Stimulated activated CD8-positive, alpha-beta memory T cell treated with anti-CD3 and anti-CD28 coated beads, Interleukin-15, amount 100 ng/mL, for 48 hours (primary cell): ENCODE measurements at regions not wholly inside any gene's neighbourhood (a gene's known extent, or its start where the extent isn't known, plus 50 kb on each side); places are given as distances from the start of the nearest gene placed in this dataset.

Experiments used
- DNase-seq, 2 donors: peaks; one replicate each; pipeline ENCODE4 v3.0.0-alpha.2; 2020; ENCODE audit warnings: low read depth in 2 of 2

DNA sequence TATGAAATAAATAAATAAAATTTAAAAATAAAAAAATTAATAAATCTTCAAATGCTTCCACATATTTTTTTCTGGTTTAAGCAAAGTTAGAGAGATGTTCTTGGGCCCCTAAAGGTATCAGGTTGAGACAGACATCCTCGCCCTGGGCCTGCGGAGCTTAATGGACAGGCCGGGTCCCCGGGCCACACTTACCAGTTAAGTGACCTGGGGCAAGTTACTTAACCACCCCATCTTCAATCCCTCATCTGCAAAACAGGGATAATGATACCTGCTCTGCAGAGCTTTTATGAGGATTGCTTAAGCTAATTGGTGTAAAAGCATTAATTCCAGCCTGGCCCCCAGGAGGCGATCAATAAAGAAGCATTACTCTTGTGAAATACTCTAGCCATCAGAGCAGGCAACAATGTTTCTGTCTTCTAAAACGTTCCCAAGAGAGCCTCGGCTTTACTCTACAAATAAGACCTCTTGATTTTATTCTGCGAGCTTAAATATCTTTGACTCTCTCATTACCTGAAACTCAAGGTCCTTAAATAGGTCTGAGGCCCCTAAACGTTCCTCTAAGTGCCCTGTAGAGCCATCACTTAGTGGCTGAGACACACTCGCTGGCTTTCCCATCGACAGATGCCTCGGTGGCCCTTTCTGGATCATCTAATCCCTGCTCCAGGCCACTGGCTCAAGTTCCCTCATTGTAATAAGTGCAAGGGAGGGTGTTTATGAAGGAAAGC is 81.1 kb upstream of the DIO3 start:
- no peak for DNase-seq

DNA sequence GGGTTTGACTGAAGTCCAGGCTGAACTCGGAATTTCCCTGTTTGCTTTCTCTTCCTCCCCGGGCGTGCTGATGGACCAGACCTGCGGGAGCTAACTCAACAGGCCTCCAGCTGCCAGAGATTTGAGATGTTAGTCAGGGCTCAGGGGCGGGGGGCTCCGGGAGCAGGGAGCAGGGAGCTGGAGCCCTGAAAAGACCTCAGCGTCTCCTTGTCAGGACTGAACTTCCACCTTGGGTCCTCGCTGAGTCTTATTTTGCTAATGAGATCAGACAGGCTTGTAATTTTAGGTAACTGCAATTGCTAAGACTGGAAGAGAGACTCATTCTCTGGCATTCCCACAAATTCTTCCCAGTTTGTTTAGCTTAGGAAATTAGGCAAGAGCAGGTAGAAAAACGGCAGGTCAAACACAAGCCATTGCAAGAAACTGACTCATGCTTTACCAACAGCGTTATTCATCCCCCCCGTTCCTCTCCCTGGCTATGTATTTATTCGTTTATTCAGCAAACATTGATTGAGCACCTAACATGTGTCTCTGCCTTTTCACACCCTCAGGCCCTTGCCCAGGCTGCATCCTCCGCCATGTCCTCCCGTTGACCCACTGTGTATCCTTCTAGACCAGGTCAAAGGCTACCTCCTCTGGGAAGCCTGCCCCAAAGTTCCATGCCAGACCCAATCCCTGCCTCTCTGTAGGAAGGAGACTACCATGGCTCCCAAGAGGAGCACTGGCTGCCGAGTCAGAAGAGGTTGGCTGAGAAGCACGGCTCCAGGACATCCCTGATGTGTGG is 80.4 kb upstream of the DIO3 start:
- no peak for DNase-seq

DNA sequence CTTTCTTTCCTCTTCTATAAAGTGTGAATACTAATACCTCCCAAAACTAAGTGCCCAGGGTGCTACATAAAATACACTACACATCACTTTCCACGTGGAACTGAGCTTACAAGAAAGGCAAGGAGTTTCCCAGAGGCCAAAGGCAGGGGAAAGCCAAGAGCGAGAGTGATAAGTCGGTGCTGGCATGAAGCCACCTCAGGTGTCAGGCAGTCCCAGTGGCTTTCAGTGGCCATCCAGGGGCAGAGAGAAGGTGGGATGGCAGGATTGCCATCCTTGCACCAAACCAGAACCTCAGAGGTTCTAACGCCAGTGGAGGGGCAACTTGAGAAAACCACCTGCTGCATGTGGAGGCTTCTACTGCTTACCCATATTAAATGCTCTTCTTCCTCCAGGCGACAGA is 79.7 kb upstream of the DIO3 start:
- no peak for DNase-seq

DNA sequence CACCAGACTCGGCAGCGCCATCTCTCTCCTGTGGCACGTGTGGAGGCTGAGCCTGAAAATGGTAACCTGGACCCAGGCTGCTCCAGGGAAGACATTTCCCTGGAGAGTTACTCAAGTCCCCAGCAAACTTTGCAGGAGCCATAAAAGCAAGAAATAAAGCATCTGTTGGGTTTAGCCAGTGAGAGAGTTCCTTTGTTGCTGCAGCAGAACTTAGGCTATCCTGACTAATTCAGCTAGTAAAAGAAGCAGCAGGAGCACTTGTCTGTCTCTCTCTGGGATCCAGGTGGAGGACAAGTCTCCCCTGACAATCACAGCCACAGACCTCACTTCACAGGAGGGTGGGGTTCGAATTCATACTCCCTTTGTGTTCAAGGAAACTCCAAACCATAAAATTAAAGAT is 79.2 kb upstream of the DIO3 start:
- DNase-seq = no peak

DNA sequence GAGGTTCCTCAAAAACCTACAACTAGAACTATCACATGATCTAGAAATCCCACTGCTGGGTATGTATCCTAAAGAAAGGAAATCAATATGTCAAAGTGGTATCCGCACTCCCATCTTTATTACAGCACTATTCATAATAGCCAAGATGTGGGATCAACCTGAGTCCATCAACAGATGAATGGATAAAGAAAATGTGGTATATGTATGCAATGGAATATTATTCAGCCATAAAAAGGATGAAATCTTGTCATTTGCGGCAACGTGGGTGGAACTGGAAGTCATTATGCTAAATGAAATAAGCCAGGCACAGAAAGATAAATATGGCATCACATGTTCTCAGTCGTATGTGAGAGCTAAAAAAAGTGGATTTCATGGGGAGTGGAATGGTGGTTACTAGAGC is 77.5 kb upstream of the DIO3 start:
- DNase-seq = no peak

DNA sequence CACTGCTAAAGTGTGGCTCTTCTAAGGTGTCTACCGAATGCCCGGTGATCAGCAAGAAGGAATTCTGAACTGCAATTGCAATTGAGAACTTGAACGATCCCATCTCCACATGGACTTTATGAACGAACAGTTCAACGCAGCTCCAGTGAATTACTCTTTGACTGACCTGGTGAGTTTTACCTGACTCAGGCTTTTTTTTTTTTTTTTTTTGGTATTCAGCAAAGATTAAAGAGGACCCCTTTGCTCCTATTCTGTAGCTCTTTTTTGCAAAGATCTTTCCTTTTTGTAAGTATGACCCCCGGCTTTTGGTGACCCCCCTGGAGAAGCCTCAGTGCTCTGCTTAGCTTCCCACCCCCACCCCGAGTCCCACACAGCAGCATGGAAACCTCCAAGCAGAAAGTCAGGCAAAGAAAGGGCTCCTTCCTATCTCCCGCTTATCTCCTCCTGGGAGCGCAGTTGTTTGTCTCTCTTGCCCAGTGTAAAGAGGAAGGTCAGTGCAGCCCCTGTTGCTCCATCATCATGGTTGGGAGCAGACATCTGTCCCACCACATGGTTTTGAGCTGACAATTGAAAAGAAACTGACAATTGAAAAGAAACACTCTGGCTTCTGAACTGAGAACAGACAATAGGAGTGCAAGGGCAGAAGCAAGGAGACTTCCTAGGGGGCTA is 72.1 kb upstream of the DIO3 start:
- DNase-seq = no peak

DNA sequence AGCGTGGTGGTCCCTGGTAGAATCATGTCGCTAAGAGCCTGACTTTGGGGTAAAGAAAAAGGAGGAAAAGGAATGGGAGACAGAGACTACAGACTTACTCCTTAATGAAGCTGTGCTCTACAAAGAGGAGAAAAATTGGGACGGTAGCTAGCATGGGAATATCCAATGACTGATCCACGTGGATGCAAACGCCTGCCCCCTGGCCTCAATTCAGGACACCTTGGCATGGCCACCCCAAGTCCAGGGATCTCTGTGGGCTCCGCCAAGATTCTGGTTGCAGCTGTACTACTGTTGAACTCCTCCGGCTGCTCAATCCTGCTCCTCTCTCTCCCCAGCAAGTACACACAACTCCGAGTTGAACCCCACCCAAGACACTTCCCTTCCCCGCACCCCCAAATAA is 70.5 kb upstream of the DIO3 start:
- no peak for DNase-seq

DNA sequence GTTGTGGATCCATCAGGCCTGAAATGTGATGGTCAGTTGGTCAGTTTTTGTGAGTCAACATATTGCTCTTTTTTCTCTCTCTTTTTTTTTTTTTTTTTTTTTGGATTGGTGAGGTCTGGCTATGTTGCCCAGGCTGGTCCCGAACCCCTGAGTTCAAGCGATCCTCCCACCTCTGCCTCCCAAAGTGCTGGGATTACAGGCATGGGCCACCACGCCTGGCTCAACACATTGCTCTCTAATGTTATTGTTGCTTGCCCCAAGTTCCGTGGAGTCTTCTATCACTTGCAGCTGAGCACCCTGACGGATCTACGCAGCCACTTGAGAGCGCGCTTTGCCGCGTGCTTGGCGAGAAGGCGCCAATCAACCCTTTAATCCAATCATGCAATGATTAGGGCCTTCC is 69.5 kb upstream of the DIO3 start:
- DNase-seq = no peak

DNA sequence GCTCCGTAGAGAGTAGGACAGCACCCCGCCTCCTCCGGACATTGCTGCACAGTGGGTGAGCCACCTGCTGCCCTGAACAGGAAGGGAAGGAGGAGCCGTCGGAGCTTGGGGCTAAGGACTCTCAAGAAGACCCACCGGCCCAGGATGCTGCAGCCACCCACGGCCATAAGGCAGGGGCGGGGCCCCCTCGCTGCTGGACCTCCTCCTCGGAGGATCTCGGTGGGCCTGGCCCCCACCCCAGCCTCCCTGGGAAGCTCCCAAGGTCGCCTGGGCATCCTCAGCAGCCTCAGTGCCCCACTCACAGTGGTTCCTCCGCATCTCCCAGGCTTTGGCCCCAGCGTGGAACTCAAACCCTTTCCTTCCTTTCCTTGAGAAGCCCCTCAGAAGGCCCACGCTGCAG is 68.6 kb upstream of the DIO3 start:
- no peak for DNase-seq

DNA sequence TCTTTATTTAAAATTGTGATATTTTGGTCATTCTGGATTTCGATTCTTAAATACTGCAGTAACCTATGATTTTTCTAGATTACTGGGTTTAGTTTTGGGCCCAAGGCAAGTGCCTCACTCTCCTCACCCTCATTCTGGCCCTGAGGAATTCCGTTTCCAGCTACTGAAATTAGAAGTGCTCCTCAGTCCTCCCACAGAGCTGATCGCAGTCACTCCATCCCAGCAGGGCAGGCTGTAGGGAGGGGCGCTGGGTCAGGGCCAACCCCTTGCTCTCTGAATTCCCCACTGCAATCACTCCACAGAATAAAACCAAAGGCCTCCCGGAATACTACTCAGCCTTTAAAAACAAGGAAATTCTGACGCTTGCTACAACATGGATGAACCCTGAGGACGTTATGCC is 66.5 kb upstream of the DIO3 start:
- DNase-seq = no peak

DNA sequence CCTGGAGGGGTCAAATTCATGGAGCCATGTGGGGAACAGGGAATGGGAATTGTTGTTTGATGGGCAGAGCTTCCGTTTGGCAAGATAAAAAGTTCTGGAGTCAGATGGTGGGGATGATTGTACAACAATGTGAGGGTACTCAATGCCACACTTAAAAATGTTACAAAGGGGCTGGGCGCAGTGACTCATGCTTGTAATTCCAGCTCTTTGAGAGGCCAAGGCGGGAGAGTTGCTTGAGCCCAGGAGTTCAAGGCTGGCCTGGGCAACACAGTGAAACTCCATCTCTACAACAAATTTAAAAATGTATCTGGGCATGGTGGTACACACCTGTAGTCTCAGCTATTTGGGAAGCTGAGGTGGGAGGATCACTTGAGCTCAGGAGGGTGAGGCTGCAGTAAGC is 66.0 kb upstream of the DIO3 start:
- DNase-seq = no peak

DNA sequence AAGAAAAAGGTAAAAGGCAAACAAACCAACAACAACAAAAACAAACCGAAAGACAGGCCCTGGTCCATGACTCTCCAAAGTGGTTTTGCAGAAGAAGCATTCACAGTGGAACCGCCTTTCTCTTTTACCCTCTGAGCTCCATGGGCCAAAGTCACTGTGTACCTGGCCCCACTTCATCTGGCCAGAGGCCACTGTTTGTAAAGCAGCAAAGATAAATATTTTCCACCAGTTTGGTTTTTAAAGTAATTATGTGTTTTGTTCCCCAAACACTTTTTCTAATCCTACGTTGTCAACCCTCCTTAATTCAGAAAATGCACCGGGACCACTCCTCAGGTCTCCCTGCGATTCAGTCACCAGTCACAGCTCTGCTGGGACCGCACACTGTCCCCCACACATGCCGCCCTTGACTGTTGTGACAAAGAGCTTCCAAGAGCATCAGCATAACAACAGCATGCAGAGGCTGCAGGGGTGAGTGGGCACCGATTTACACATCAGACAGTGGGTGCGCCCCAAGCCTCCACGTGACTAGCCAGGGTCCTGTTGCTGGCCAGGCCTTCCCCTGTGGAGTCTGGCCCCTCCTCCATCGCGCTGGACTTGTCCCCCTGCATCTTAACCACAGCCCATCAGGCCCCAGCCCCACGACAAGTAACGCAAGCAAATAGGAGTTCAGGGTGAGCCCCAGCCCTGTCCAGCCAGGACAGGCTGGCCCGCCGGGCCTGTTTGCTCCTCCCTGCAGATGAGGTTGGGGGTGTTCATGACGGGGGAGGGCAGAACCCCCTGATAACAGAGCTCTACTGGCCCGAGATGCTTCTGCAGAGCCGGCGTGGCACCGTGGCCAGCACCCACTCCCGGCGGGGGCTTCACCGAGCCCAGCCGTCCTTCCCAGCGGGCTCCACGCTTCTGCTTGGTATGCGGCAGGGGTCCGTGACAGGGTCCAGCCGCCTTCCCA is 65.2 kb upstream of the DIO3 start:
- no peak for DNase-seq

DNA sequence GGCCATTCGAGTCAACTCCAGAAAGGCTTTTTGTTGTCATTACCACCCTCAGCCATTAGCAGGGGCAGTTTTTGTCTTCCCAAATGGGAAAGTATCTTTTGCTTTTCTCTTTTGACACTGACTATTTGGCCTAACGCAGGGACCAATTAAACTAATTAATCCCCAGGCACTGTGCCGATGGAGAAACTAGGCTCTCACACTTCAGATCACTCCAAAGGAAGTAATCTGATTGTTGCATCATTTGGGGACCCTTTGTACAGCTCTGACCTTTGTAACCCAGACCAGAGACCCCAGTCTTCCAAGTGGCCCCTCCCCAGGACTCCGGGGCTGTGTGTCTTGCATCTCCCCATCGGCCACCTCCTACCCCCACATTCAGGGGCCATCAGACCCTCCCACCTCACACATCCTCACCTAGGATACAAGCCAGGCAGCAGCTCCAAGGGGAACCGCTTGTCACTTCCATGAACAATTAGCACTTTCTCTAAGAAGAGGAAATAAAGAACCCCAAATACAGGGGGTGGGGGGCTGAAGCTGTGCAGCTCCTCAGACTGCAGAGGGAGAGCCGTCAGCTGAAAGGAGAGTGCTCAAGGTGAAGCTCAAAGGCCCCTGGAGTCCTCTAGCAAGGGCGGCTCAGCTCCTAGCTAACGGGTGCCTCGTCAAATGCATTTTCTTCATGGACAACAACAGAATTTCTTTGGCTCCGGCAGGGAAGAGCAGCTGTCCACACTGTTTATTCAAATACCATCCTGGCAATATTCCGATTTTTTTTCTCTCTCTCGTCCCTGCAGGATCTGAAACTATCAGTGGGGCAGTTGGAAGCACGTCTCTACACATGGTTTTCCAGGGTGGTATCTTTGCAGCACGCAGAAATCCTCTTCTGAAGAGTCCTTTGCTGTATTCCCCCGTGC is 64.3 kb upstream of the DIO3 start:
- no peak for DNase-seq

DNA sequence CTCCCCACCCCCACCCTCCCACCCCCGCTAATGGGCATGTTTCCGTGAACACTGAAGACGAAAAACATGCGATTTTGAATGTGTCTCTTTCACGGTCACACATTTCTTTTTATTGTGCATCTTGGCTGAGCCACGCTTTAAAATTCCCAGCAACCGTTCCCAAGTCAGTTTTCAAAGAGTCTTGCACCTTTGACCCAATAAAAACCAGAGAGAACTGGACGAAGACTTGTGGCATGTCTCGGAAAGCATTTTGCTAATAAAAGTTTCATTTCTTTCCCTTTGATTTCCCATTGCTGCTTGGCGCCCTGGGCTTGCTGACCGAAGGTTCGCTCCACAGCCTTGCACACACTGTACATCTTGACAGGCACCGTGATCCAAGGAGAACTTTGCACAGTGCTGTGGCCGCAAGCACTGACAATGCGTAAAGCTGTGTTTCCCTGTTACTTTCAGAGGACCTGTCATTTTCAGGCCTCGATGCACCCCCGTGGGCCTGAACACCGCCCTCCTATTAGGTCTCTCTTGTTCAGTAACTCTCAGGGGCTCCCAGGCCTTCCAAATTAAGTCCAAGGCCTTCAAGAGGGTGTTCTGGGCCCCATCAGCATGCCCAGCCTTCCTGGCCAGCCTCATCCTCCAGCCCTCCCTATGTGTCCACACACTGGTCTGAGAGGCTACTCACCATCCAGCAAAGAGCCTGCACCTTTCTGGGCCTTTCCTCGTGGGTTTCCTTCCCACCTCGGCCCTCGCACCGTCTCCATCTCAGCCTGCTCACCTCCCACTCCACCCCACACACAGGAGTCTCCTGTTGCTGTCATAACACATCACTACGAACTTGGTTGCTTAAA is 63.4 kb upstream of the DIO3 start:
- DNase-seq = no peak

DNA sequence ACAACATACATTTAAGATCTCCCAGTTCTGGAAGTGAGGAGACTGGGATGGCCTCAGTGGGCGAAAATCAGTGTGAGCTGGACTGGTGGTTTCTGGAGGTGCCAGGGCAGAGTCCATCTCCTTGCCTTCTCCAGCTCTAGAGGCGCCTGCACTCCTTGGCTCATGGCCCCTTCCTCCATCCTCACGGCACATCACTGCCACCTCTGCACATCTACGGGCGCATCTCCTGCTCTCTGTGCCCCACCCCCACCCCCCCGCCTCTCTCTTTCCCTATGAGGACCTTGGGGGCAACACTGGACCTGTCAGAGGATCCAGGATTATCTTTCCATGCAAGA is 62.8 kb upstream of the DIO3 start:
- DNase-seq = no peak

DNA sequence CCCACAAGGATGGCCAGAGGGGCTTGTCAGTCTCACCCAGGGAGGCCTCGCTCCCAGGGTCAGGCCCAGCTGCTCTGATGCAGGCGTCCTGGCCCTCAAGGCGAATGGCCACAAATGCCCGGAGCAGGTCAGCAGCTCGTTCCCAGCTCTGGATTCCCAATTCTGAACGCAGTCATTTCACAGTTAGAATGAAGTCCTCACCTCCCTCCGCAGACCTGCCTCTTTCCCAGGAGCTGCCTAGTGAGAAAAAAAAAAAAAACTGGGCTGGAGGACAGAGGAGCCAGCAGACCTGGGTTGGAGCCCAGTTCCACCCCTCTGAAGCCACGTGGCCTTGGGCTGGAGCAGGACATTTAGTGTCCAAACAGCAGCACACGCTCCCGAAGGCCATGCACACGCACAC is 62.2 kb upstream of the DIO3 start:
- no peak for DNase-seq

DNA sequence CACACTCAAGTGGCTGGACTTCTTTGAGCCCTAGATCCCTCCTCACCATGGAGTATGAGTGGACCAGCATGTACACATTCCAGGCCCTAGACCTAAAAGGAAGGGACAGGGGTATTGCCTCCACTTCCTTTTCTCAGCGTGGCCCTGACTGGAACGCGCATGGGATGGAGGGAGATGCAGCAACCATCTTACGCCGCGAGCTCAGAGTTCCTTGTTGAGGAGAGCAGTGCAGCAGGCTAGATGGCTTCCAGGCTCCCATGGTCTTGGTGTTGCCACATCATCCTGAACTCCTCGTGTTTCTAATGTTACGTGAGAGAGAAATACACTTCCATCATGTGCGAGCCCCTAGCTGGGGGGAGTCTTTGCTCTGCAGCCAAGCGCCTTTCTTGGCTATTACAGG is 61.8 kb upstream of the DIO3 start:
- no peak for DNase-seq

DNA sequence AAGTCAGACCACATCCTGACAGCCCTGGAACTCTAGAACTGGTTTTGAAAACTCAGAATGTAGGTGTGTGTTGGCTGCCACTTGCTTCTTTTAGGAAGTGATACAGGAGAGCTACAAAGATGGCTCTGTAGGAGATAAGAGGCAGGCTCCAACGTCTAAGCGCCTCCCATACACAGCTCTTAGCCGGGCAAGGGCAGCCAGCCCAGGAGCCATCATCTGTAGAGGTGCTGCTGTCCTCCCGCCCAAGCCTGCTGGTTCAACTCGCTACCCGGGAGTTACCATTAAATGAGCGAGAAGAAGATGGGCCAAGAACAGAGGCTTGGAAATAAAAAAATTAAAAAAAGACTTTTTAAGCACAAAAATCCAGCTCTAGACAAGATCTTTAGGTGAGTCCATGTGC is 61.2 kb upstream of the DIO3 start:
- no peak for DNase-seq

DNA sequence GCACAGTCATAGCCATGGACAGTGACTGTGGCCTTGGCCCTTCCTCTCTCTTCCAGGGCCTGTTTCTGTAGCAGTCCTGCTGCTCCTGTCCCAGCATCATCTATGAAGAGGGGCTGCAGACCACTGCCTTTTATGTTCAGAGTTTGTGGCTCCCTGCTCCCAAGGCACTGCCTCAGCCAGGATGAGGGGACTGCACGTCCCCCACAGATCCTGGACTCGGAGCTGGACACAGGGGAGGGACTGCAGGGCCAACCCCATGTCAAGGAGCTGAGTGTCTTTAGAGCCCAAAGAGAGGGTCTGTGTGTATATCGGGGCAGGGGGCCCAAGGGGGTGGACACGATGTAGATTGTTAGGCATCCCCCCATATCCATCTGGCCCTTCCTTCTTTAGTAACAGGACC is 60.6 kb upstream of the DIO3 start:
- DNase-seq = no peak

DNA sequence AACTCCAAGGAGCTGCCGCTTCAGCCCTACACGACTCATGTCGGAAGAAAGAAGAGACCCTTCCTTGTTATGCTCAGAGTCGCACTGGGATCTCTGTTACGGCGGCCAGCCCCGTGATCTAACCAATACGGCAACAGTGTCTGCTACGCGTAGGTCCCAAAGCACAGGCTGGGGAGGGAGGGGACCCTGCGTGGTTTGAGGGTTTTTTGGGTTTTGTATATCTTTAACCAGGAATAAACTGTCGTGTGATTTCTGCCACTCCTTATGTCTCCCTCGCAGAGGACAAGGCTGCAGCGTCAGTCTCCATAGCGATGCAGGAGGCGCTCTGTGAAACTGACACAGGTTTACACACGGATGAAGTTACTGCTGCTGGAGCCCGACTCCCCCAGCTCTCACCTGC is 60.0 kb upstream of the DIO3 start:
- DNase-seq = no peak
